Astrocyte of the spinal cord (primary cell): ENCODE measurements at regions not wholly inside any gene's neighbourhood (a gene's known extent, or its start where the extent isn't known, plus 50 kb on each side); places are given as distances from the start of the nearest gene placed in this dataset.
A peak's percentile ranks its signal among the peaks of the same experiment; 100 is the strongest.

Experiments
- DNase-seq: peaks from one replicate; pipeline ENCODE4 v3.0.0; 2011; ENCODE audit warnings: low read depth, low spot score
- H3K4me3 ChIP-seq: 2 replicates; pipeline ENCODE4 v1.5.1; 2011; ENCODE audit warnings: low read depth, mild to moderate bottlenecking, low read length, moderate library complexity
- CTCF ChIP-seq: IDR thresholded peaks from 2 replicates; pipeline ENCODE4 v1.5.1; 2012; ENCODE audit warnings: low read depth, mild to moderate bottlenecking, low read length, inconsistent platforms
- in situ Hi-C: cut with HindIII; loops from 2 replicates; pipeline ENCODE4 v1.10.0; 2017; ENCODE audit warnings: low sequenced_read_pairs

DNA sequence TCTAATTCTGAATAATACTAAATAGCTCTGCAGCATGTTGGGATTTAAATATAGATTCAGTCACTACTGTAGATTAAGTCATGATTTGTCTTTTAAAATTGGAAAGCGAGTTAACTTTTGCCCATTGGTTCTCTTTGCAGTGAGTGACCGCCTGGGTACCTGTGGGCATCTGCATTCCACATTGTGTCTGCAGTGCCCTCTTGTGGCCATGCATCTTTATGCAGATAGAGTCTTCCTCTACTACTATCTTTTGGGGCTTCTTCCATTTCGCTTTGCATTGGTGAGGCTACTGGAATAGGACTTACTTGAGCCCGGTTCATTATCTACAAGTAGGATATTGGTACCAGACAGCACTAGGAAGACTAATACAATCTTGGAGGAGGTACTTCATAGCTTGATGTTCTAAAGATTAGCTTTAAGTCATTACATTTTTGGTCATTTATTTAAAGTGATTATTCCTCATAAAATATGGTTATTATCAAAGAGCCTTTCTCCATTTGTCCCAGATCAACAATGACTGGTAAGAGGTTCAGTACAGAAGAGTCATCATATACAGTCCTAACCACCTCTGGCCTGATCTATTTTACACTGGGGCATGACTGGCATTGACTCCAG, 203.0 kb downstream of the SOCS6 start:
- no peak overlapping the region for H3K4me3 ChIP-seq
- in situ Hi-C loops = no loop called here
- TF ChIP-seq CTCF = peak; percentile 84
- DNase-seq = peak; percentile 40

GRCh38 chr18:70489986-70490933, 201.4 kb downstream of the SOCS6 start:
- H3K4me3 ChIP-seq = no peak overlapping the region

GRCh38 chr18:70489571-70489970, 200.7 kb downstream of the SOCS6 start:
- DNase-seq = no peak
- no peak overlapping the region for H3K4me3 ChIP-seq
- in situ Hi-C loops = no loop called here
- TF ChIP-seq CTCF = no peak

More at GRCh38 chr18:70489986-70490933, 201.4 kb downstream of the SOCS6 start:
- DNase-seq = peak; percentile 59
- in situ Hi-C loops = no loop called here
- peak; percentile 64 for TF ChIP-seq CTCF

- no peak overlapping the region for H3K4me3 ChIP-seq
- TF ChIP-seq CTCF = no peak
- DNase-seq = peak; percentile 43
- in situ Hi-C loops = no loop called here
These were observed 181.1 kb downstream of the SOCS6 start for GRCh38 chr18:70469916-70470315.

DNA sequence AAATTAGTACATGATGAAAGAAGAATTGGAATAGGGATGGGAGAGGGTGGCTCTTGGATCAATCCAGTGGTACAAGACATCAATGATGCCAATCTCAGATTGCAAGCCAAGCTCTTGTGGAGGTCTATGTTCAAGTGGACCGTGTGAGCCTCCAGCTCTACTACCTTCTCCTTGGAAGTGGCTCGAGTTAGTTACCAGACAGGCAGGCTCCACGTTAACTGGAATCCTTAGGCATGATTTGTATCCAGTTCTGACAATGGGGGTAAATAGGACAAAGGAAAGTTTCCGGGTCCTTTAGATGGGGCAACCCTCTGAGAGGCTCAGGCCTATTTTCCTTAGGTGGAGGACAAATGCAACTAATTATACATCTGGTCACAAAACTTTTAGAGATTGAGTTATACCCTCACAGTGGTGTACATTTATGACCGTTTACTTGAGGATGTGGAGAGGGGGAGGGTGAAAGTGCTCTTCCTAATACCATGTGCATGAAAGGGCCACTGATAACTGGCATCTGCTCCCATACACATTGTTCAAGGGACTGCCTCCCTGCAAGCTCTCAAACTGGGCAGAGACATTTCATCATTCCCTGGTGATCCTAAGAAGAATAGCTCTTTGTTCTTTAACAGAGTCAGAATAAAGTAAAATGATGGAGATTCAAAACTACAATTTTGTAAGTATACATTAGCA, 180.2 kb downstream of the SOCS6 start:
- no peak overlapping the region for H3K4me3 ChIP-seq
- TF ChIP-seq CTCF = no peak
- in situ Hi-C loops = no loop called here
- DNase-seq = no peak

DNA sequence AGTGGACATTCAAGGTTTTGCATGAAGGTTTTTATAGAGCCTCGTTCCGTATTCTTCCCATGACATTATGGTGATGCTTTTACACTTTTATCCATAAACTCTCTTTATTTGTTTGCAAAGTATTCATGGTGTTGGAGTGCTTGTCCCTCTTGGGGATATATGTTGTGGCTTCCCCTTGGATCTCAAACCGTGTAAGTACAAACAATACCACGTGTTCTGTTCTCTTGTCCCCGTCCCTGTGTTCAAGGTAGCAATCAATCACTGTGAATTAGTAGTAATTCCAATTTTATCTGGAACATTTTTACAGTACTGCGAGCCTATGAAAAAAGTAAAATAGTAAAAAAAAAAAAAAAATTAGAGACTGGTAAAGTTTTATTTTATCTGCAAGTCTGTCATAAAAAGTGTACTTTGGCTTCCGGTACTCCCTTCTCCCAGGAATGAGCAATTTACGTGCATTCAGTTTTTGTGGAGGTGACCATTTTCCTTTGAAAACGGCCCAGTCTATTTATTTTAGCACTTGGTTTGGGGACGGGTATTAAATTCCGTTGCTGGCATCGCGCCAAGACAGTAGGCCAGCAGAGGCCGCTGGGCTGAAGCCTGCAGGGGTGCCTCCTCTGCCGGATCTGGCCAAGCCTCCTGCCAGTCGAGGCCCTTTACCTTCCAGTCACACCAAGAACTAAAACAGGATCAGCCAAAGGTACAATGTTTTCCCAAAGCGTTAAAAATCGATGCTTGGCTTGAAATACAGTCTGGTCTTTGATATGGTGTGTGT, 175.7 kb downstream of the SOCS6 start:
- TF ChIP-seq CTCF = peak; percentile 35
- H3K4me3 ChIP-seq = peak overlapping the region; percentile 33
- peak; percentile 62 for DNase-seq
- in situ Hi-C loops = no loop called here
